ENCODE measurements at regions not wholly inside any gene's neighbourhood (a gene's known extent, or its start where the extent isn't known, plus 50 kb on each side); places are given as distances from the start of the nearest gene placed in this dataset.
"Not testable (repeated sequence)": the region's sequence is repeated elsewhere in the genome, so short reads cannot be mapped to it uniquely, and the experiment has no call there.

DNA sequence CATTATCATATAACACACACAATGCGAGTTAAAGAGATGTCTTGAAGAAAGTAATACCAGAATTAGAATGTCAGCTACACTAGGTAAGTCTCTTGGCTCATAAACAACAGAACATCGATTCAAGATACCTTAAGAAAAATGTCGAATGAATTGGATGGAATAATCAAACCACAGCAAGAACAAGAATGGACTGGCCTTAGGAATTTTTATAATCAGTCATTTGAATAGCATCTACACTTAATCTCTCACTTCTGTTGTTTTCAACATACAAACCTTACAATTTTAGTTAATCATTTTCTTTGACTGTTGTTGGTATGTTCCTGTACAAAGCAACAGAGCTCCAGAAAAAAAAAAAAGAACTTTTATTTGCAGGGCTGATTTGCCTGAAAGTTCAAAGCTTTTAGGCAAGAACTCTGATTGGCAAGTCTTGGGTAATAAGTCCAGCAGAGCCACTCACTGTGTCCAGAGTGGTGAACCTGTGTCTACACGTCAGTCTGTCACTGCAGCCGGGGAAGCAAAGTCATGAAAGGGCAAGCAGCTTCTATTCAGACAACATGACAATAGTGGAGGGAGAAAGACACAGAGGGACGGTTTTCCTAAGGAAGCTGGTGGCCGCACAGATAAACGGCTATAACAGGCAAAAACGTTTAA lies 1026.1 kb upstream of the MIR17HG start:
- ATAC-seq (no peak), DNase-seq (no peak)
- H3K9me3 ChIP-seq, result no peaks in the 10 kb centered on the region
- H3K4me3 ChIP-seq, result no peak overlapping the region
- H3K27ac ChIP-seq, result no peak overlapping the region
- no peaks in the 10 kb centered on the region for H3K27me3 ChIP-seq (ENCODE audit: low read depth)
- intact Hi-C loops (cut with DNase I), result no loop called here
- no peak for TF ChIP-seq CTCF (IDR thresholded peaks at IDR 0.05)
- no peaks in the 10 kb centered on the region for H3K4me1 ChIP-seq
- no peaks in the 10 kb centered on the region for H3K36me3 ChIP-seq

DNA sequence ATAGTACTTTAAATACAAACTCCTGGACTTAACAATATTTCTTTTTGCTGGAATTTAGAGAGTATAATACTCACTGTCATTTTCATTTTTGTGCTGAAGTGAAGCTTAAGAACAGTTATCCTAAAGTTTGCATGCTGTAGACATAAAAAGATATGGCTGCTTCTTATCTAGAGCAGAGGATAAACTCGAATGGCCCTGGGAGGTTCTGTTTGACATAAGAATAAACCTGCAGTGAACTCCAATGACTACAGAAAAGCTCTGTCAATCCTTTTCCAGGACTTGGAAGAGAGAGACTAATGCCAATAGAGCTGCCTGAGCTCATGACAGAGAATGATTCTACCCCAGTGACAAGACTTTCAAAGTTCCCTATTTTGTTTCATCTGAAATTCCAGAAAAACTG lies 1017.8 kb upstream of the MIR17HG start:
- Histone ChIP-seq H3K9me3 (no peaks in the 10 kb centered on the region), H3K4me1 (no peaks in the 10 kb centered on the region), H3K36me3 (no peaks in the 10 kb centered on the region), H3K27ac (no peak overlapping the region), H3K27me3 (ENCODE audit: low read depth) (no peaks in the 10 kb centered on the region), H3K4me3 (no peak overlapping the region)
- TF ChIP-seq CTCF (IDR thresholded peaks at IDR 0.05), result no peak
- no peak for DNase-seq
- intact Hi-C loops (cut with DNase I), result no loop called here
- no peak for ATAC-seq

DNA sequence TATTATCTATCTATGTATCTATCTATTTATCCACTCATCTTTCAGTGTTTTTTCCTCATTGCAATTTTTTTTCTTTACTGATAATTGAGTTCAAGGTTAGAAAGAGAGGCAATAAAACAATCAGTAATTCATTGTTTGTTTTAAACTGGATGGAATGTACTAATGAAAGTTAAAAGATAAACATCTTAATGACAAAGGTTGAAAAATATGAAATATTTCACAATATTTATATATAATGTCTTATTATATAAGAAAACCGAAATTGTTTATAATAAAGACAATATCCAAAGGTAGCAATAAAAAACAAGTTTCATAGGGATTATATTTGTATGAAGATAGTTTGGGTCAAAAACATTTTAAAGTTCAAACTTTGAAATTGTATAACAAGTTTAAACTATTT lies 1015.5 kb upstream of the MIR17HG start:
- DNase-seq, result no peak
- no peak overlapping the region for H3K4me3 ChIP-seq
- H3K4me1 ChIP-seq, result no peaks in the 10 kb centered on the region
- no peak overlapping the region for H3K27ac ChIP-seq
- intact Hi-C loops (cut with DNase I), result no loop called here
- no peaks in the 10 kb centered on the region for H3K36me3 ChIP-seq
- H3K27me3 ChIP-seq (ENCODE audit: low read depth), result no peaks in the 10 kb centered on the region
- no peak for TF ChIP-seq CTCF (IDR thresholded peaks at IDR 0.05)
- H3K9me3 ChIP-seq, result no peaks in the 10 kb centered on the region
- no peak for ATAC-seq

DNA sequence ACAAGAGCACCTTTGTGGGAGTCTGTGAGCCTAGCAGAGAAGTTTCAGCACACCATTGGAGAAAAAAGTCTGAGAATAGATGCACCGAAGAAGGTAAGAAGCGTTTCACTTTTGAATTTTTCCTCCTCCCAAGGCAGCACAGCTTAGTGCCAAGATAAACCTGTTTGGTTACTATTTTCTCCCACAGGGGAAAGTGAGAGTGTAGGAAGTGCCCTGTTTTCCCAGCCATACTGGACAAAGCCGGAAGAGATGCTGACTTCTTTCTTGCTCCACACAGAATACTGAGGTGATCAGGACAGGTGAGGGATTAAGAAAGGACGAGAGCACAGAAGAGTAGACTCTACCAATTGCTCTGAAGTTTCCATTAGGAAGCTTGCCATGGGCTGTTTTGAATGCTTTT lies 1011.0 kb upstream of the MIR17HG start:
- no peak for TF ChIP-seq CTCF (IDR thresholded peaks at IDR 0.05)

GRCh38 chr13:90341348-90341747 lies 1006.1 kb upstream of the MIR17HG start:
- intact Hi-C loops (cut with DNase I); H3K9me3 ChIP-seq; H3K27ac ChIP-seq; H3K4me3 ChIP-seq; H3K27me3 ChIP-seq (ENCODE audit: low read depth); H3K36me3 ChIP-seq; DNase-seq; ATAC-seq; H3K4me1 ChIP-seq: not testable (repeated sequence)

More for the DNA sequence above, 1011.0 kb upstream of the MIR17HG start:
- Histone ChIP-seq H3K27ac (no peak overlapping the region), H3K27me3 (ENCODE audit: low read depth) (no peaks in the 10 kb centered on the region), H3K4me3 (no peak overlapping the region), H3K9me3 (no peaks in the 10 kb centered on the region), H3K36me3 (no peaks in the 10 kb centered on the region), H3K4me1 (no peaks in the 10 kb centered on the region)
- intact Hi-C loops (cut with DNase I), result no loop called here
- no peak for ATAC-seq
- DNase-seq, result no peak

DNA sequence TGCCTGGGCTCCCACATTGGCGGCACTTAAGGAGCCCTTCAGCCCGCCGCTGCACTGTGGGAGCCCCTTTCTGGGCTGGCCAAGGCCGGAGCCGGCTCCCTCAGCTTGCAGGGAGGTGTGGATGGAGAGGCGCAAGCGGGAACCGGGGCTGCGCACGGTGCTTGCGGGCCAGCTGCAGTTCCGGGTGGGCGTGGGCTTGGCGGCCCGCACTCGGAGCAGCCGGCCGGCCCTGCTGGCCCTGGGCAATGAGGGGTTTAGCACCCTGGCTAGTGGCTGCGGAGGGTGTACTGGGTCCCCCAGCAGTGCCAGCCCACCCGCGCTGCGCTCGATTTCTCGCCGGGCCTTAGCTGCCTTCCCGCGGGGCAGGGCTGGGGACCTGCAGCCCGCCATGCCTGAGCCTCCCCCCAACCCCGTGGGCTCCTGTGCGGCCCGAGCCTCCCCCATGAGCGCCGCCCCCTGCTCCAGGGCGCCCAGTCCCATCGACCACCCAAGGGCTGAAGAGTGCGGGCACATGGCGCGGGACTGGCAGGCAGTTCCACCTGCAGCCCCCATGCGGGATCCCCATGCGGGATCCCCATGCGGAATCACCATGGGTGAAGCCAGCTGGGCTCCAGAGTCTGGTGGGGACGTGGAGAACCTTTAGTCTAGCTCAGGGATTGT lies 998.9 kb upstream of the MIR17HG start:
- H3K4me1 ChIP-seq; ATAC-seq; H3K27ac ChIP-seq; H3K9me3 ChIP-seq; DNase-seq; H3K4me3 ChIP-seq; H3K36me3 ChIP-seq; intact Hi-C loops (cut with DNase I); H3K27me3 ChIP-seq (ENCODE audit: low read depth): not testable (repeated sequence)

Data from lower lobe of right lung (tissue), 2 donors.